ENCODE measurements at regions not wholly inside any gene's neighbourhood (a gene's known extent, or its start where the extent isn't known, plus 50 kb on each side); places are given as distances from the start of the nearest gene placed in this dataset.

DNA sequence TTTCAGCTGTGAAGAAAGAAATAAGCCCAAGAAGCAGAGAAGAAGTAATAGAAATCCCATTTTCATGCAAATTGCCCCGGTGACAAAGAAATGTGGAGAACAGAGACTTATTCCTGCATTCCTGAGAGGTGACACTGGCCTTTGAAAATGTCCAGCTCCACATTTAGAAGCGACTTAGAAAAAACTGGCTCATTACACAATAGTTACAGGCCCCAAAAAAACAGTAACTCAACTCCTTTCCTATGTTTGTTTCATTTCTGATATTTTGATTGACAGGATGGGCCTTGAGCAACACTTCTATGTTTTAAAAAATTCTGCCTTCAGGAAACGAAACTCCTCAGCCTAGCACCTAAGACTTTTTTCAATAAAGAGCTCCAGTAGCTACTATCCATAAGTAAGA, 726.9 kb upstream of the TENM4 start:
- ATAC-seq (no peak), DNase-seq (ENCODE audit: low read depth, low spot score) (no peak)
- intact Hi-C loops (cut with micrococcal nuclease; ENCODE audit: unreplicated experiment): no loop called here
- Histone ChIP-seq H3K4me1 (ENCODE audit: control insufficient read depth, insufficient read depth, low read length) (no peaks in the 10 kb centered on the region), H3K4me3 (ENCODE audit: low read depth in 2 of 2, low read length in 2 of 2) (no peak overlapping the region), H3K9me3 (ENCODE audit: control insufficient read depth, insufficient read depth, low read depth, low read length) (no peaks in the 10 kb centered on the region), H3K36me3 (ENCODE audit: control insufficient read depth, insufficient read depth, low read length) (no peaks in the 10 kb centered on the region), H3K27me3 (ENCODE audit: control insufficient read depth, insufficient read depth, low read length) (no peaks in the 10 kb centered on the region), H3K27ac (ENCODE audit: low read length) (no peak overlapping the region)
- no TSS peak for BruUV-seq (replicated peaks)
- TF ChIP-seq TCF7L2 (IDR thresholded peaks at IDR 0.05; ENCODE audit: low read depth, low read length) (no peak), SIN3A (IDR thresholded peaks at IDR 0.05; ENCODE audit: borderline replicate concordance, insufficient read depth, low read depth, low read length) (no peak), CTCF (IDR thresholded peaks at IDR 0.05) (no peak), POLR2AphosphoS5 (IDR thresholded peaks at IDR 0.05; ENCODE audit: low read depth, low read length) (no peak)
- TF ChIP-seq, protein P1, sequence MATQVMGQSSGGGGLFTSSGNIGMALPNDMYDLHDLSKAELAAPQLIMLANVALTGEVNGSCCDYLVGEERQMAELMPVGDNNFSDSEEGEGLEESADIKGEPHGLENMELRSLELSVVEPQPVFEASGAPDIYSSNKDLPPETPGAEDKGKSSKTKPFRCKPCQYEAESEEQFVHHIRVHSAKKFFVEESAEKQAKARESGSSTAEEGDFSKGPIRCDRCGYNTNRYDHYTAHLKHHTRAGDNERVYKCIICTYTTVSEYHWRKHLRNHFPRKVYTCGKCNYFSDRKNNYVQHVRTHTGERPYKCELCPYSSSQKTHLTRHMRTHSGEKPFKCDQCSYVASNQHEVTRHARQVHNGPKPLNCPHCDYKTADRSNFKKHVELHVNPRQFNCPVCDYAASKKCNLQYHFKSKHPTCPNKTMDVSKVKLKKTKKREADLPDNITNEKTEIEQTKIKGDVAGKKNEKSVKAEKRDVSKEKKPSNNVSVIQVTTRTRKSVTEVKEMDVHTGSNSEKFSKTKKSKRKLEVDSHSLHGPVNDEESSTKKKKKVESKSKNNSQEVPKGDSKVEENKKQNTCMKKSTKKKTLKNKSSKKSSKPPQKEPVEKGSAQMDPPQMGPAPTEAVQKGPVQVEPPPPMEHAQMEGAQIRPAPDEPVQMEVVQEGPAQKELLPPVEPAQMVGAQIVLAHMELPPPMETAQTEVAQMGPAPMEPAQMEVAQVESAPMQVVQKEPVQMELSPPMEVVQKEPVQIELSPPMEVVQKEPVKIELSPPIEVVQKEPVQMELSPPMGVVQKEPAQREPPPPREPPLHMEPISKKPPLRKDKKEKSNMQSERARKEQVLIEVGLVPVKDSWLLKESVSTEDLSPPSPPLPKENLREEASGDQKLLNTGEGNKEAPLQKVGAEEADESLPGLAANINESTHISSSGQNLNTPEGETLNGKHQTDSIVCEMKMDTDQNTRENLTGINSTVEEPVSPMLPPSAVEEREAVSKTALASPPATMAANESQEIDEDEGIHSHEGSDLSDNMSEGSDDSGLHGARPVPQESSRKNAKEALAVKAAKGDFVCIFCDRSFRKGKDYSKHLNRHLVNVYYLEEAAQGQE (IDR thresholded peaks at IDR 0.05; ENCODE audit: insufficient read depth in 1 of 2, low read depth in 2 of 2, low read length in 1 of 2): no peak
- in situ Hi-C loops (cut with HindIII; ENCODE audit: low pct_unique_long_range_greater_than_20kb, low sequenced_read_pairs): no loop called here
- ChIA-PET POLR2A (no interaction called here), CTCF (no interaction called here)

DNA sequence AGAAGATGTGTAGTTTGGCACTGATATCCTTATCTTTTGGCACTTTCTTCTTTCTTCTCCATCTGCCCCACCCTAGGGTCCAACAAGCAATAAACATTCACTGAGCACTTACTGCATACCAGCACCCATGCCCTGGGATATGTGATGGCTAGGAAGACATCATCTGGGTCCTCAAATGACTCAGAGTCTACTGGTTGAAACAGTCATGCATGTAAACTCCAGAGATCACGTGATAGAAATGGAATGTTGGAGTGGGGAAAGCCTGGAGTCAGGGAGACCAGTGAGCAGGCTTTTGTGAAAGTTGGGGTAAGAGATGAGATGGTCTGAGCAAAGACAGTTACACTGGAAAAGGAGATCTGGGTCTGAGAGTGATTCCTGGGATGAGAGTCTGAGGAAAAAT, 724.9 kb upstream of the TENM4 start:
- in situ Hi-C loops (cut with HindIII; ENCODE audit: low pct_unique_long_range_greater_than_20kb, low sequenced_read_pairs) (no loop called here), intact Hi-C loops (cut with micrococcal nuclease; ENCODE audit: unreplicated experiment) (no loop called here)
- DNase-seq (ENCODE audit: low read depth, low spot score) (no peak), ATAC-seq (no peak)
- TF ChIP-seq, protein P1 (IDR thresholded peaks at IDR 0.05; ENCODE audit: insufficient read depth in 1 of 2, low read depth in 2 of 2, low read length in 1 of 2): no peak
- TF ChIP-seq TCF7L2 (IDR thresholded peaks at IDR 0.05; ENCODE audit: low read depth, low read length): no peak
- TF ChIP-seq CTCF (IDR thresholded peaks at IDR 0.05): no peak
- no peak for TF ChIP-seq SIN3A (IDR thresholded peaks at IDR 0.05; ENCODE audit: borderline replicate concordance, insufficient read depth, low read depth, low read length)
- TF ChIP-seq POLR2AphosphoS5 (IDR thresholded peaks at IDR 0.05; ENCODE audit: low read depth, low read length): no peak
- Histone ChIP-seq H3K27ac (ENCODE audit: low read length) (no peak overlapping the region), H3K4me1 (ENCODE audit: control insufficient read depth, insufficient read depth, low read length) (no peaks in the 10 kb centered on the region), H3K4me3 (ENCODE audit: low read depth in 2 of 2, low read length in 2 of 2) (no peak overlapping the region), H3K36me3 (ENCODE audit: control insufficient read depth, insufficient read depth, low read length) (no peaks in the 10 kb centered on the region), H3K27me3 (ENCODE audit: control insufficient read depth, insufficient read depth, low read length) (no peaks in the 10 kb centered on the region), H3K9me3 (ENCODE audit: control insufficient read depth, insufficient read depth, low read depth, low read length) (no peaks in the 10 kb centered on the region)
- BruUV-seq (replicated peaks): no TSS peak
- POLR2A ChIA-PET: no interaction called here
- CTCF ChIA-PET: interaction anchor here (0.7 kb wide), 1 partner anchor 765 kb away, joined by 4 read pairs; no protein-coding TSS in a partner anchor

Data from Panc1 (cell line).